Endothelial cell of umbilical vein (primary cell): ENCODE measurements at regions not wholly inside any gene's neighbourhood (a gene's known extent, or its start where the extent isn't known, plus 50 kb on each side); places are given as distances from the start of the nearest gene placed in this dataset.
"Not testable (repeated sequence)": the region's sequence is repeated elsewhere in the genome, so short reads cannot be mapped to it uniquely, and the experiment has no call there.

Source experiments
- BruUV-seq: library from RNA; stranded (reverse); fragments of 400-500 nt; replicated peaks from 2 replicates; lab custom pipeline; 2021; lab: Mats Ljungman, UMichigan
- CTCF ChIA-PET: fragments of 300-600, 350-600 bp; sonication (Branson Sonifier 250); formaldehyde crosslinking; loops from one replicate; lab custom pipeline; 2021; ENCODE audit warnings: antibody characterized with exemption, inconsistent platforms; lab: Charles Lee
- POLR2A ChIA-PET: fragments of 300-600, 350-600 bp; sonication (Branson Sonifier 250); formaldehyde crosslinking; loops from one replicate; lab custom pipeline; 2021; ENCODE audit warnings: antibody characterized with exemption, inconsistent platforms; lab: Charles Lee
- DNase-seq: peaks from one replicate; pipeline ENCODE4 v3.0.0-alpha.2; 2011; ENCODE audit warnings: low read depth, low spot score
- FAIRE-seq: peaks from 2 replicates; lab custom pipeline; 2011; peaks lifted over from hg19 to GRCh38; lab: Jason Lieb, UNC
- H2AFZ ChIP-seq: 2 replicates; pipeline ENCODE4 v1.6.0; 2012; ENCODE audit warnings: low read depth, low read length, control low read depth, inconsistent platforms
- H3K27ac ChIP-seq: 2 replicates; pipeline ENCODE4 v1.5.1; 2011; ENCODE audit warnings: low read depth, mild to moderate bottlenecking, control low read depth, low read length, moderate library complexity; ENCODE audit not compliant: insufficient read depth
- H3K27me3 ChIP-seq, 2 experiments: 2 replicates each; pipeline versions ENCODE4 v1.6.0 to v1.6.1; 2011; ENCODE audit warnings: low read length in 2 of 2, mixed read lengths in 1 of 2; ENCODE audit not compliant: control insufficient read depth in 2 of 2, insufficient read depth in 2 of 2
- H3K36me3 ChIP-seq, 2 experiments: 2 replicates in 1 of 2; 3 replicates in 1 of 2; pipeline ENCODE4 v1.5.1; 2011; ENCODE audit warnings: low read length in 2 of 2, mild to moderate bottlenecking in 1 of 2, moderate library complexity in 1 of 2; ENCODE audit not compliant: control insufficient read depth in 2 of 2, insufficient read depth in 2 of 2; ENCODE audit errors: extremely low read depth in 1 of 2
- H3K4me1 ChIP-seq: 3 replicates; pipeline ENCODE4 v1.5.1; 2011; ENCODE audit warnings: mild to moderate bottlenecking, low read length; ENCODE audit not compliant: control insufficient read depth, insufficient read depth; ENCODE audit errors: extremely low read depth
- H3K4me2 ChIP-seq: 2 replicates; pipeline ENCODE4 v1.6.1; 2011; ENCODE audit warnings: low read length, control low read depth, mixed read lengths; ENCODE audit not compliant: insufficient read depth
- H3K4me3 ChIP-seq, 3 experiments: fragments of 200-600 bp in 1 of 3; sonication (generic), shearing (Covaris generic) in 1 of 3; replicated peaks in 1 of 3; 2 replicates each; pipeline ENCODE4 v1.5.1; 2011 to 2016; ENCODE audit warnings: control low read depth in 3 of 3, low read length in 3 of 3, mild to moderate bottlenecking in 2 of 3, inconsistent platforms in 1 of 3, low read depth in 1 of 3, moderate library complexity in 1 of 3; ENCODE audit not compliant: insufficient read depth in 1 of 3
- H3K79me2 ChIP-seq: 2 replicates; pipeline ENCODE4 v1.6.0; 2012; ENCODE audit warnings: low read length, inconsistent platforms; ENCODE audit not compliant: control insufficient read depth, insufficient read depth
- H3K9ac ChIP-seq: replicated peaks from 2 replicates; pipeline ENCODE3; 2011; ENCODE audit warnings: low read length, control low read depth; ENCODE audit not compliant: insufficient read depth; ENCODE audit errors: extremely low read depth
- H3K9me1 ChIP-seq: replicated peaks from 3 replicates; pipeline ENCODE4 v1.6.0; 2011; ENCODE audit warnings: mild to moderate bottlenecking, low read length; ENCODE audit not compliant: control insufficient read depth, insufficient read depth; ENCODE audit errors: extremely low read depth
- H3K9me3 ChIP-seq: replicated peaks from 2 replicates; pipeline ENCODE4 v1.5.1; 2012; ENCODE audit warnings: low read length, inconsistent platforms; ENCODE audit not compliant: control insufficient read depth, insufficient read depth
- H4K20me1 ChIP-seq: replicated peaks from 2 replicates; pipeline ENCODE3; 2011; ENCODE audit warnings: mild to moderate bottlenecking, low read length; ENCODE audit not compliant: control insufficient read depth, insufficient read depth; ENCODE audit errors: extremely low read depth
- EZH2 ChIP-seq: IDR thresholded peaks from 2 replicates; pipeline ENCODE4 v1.6.1; 2012; ENCODE audit warnings: borderline replicate concordance, low read depth, mild to moderate bottlenecking, moderate library complexity, low read length, inconsistent platforms; ENCODE audit not compliant: severe bottlenecking
- FOS ChIP-seq: IDR thresholded peaks from 2 replicates; pipeline ENCODE4 v1.6.1; 2011; ENCODE audit warnings: mild to moderate bottlenecking, low read length, moderate library complexity, borderline replicate concordance; ENCODE audit not compliant: insufficient read depth
- GATA2 ChIP-seq: IDR thresholded peaks from 2 replicates; pipeline ENCODE4 v1.7.0; 2011; ENCODE audit warnings: low read depth, mild to moderate bottlenecking, moderate library complexity, mixed read lengths, low read length; ENCODE audit not compliant: insufficient read length, insufficient read depth
- JUN ChIP-seq: IDR thresholded peaks from 2 replicates; pipeline ENCODE4 v1.6.1; 2011; ENCODE audit warnings: borderline replicate concordance, low read depth; ENCODE audit not compliant: insufficient read length, insufficient read depth
- MAX ChIP-seq: IDR thresholded peaks from 2 replicates; pipeline ENCODE4 v1.6.1; 2011; ENCODE audit not compliant: insufficient read depth, insufficient read length
- MYC ChIP-seq: IDR thresholded peaks from one replicate; pipeline ENCODE4 v1.6.1; 2011; ENCODE audit warnings: mild to moderate bottlenecking, low read depth, low read length
- POLR2A ChIP-seq: IDR thresholded peaks from 2 replicates; pipeline ENCODE4 v1.6.1; 2012; ENCODE audit warnings: low read depth, mild to moderate bottlenecking, control low read depth, low read length
- POLR2AphosphoS5 ChIP-seq: IDR thresholded peaks from 2 replicates; pipeline ENCODE4 v1.6.1; 2012; ENCODE audit warnings: low read depth, mild to moderate bottlenecking, control low read depth, low read length, moderate library complexity; ENCODE audit not compliant: insufficient read depth
- dilution Hi-C: fragments of 300-500 bp; cut with MboI; formaldehyde crosslinking; loops from one replicate; pipeline ENCODE4 v1.15.0; 2019; ENCODE audit warnings: low sequenced_read_pairs; ENCODE audit not compliant: extremely low pct_ligation_motif_present
- intact Hi-C: fragments of 100-400 bp; cut with micrococcal nuclease; formaldehyde crosslinking; loops from one replicate; pipeline ENCODE4 v1.10.0; 2022
- TF ChIP-seq, protein P1 (sequence below), 2 donors: IDR thresholded peaks; 1 replicate in 1 of 2; 2 replicates in 1 of 2; pipeline ENCODE4 v1.5.1; 2011; ENCODE audit warnings: low read length in 2 of 2, mild to moderate bottlenecking in 2 of 2, moderate library complexity in 2 of 2, control low read depth in 1 of 2, inconsistent platforms in 1 of 2, low read depth in 1 of 2; ENCODE audit not compliant: insufficient read depth in 1 of 2; ENCODE audit errors: extremely low read depth in 1 of 2

DNA sequence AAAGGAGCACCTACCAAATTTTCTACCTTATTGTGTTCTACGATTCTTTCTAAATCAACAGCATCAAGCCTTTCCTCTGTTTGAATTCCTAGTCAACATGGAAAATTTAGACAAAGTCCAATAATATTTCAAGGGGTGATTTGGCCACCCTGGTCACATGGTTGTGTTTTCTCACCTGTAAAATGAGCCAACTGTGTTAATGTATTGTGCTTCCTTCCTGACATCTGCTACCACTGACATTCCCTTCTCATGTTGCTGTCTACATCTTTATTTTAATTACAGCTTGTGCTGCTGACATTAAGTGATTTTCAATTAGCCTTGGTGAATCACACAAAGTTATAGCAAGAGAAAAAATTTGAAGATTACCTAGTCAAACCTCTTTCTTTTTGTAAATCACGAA, 83.0 kb upstream of the NPSR1 start:
- Histone ChIP-seq H3K27me3 (no peaks in the 10 kb centered on the region), H3K9me3 (no peaks in the 10 kb centered on the region), H3K9ac (no peak overlapping the region), H3K27ac (no peak overlapping the region), H3K79me2 (no peaks in the 10 kb centered on the region), H3K9me1 (no peaks in the 10 kb centered on the region), H3K4me1 (no peaks in the 10 kb centered on the region), H3K4me3 (no peak overlapping the region), H3K4me2 (no peak overlapping the region), H4K20me1 (no peaks in the 10 kb centered on the region), H3K36me3 (no peaks in the 10 kb centered on the region), H2AFZ (no peak overlapping the region)
- FAIRE-seq (no peak), DNase-seq (no peak)
- TF ChIP-seq GATA2, result no peak
- no peak for TF ChIP-seq POLR2AphosphoS5
- TF ChIP-seq MYC, result no peak
- no peak for TF ChIP-seq FOS
- no peak for TF ChIP-seq JUN
- no peak for TF ChIP-seq EZH2
- TF ChIP-seq MAX, result no peak
- TF ChIP-seq, protein P1, sequence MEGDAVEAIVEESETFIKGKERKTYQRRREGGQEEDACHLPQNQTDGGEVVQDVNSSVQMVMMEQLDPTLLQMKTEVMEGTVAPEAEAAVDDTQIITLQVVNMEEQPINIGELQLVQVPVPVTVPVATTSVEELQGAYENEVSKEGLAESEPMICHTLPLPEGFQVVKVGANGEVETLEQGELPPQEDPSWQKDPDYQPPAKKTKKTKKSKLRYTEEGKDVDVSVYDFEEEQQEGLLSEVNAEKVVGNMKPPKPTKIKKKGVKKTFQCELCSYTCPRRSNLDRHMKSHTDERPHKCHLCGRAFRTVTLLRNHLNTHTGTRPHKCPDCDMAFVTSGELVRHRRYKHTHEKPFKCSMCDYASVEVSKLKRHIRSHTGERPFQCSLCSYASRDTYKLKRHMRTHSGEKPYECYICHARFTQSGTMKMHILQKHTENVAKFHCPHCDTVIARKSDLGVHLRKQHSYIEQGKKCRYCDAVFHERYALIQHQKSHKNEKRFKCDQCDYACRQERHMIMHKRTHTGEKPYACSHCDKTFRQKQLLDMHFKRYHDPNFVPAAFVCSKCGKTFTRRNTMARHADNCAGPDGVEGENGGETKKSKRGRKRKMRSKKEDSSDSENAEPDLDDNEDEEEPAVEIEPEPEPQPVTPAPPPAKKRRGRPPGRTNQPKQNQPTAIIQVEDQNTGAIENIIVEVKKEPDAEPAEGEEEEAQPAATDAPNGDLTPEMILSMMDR (IDR thresholded peaks at IDR 0.05; ENCODE audit: extremely low read depth in 1 of 2, insufficient read depth in 1 of 2, low read depth in 1 of 2, low read length in 2 of 2), result no peak
- no peak for TF ChIP-seq POLR2A
- dilution Hi-C loops (no loop called here), intact Hi-C loops (no loop called here)
- CTCF ChIA-PET, result no interaction called here
- POLR2A ChIA-PET, result no interaction called here
- no TSS peak for BruUV-seq

DNA sequence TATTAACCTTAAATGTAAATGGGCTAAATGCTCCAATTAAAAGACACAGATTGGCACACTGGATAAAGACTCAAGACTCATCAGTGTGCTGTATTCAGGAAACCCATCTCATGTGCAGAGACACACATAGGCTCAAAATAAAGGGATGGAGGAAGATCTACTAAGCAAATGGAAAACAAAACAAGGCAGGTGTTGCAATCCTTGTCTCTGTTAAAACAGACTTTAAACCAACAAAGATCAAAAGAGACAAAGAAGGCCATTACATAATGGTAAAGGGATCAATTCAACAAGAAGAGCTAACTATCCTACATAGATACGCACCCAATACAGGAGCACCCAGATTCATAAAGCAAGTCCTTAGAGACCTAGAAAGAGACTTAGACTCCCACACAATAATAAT, 80.1 kb upstream of the NPSR1 start:
- H3K36me3 ChIP-seq, H3K4me1 ChIP-seq, H3K27me3 ChIP-seq, H3K9me3 ChIP-seq, intact Hi-C loops, dilution Hi-C loops, H3K79me2 ChIP-seq, H4K20me1 ChIP-seq, FAIRE-seq, DNase-seq, H3K27ac ChIP-seq, BruUV-seq, H3K9me1 ChIP-seq, H3K4me3 ChIP-seq, POLR2A ChIA-PET, CTCF ChIA-PET, H3K9ac ChIP-seq, H3K4me2 ChIP-seq, H2AFZ ChIP-seq: not testable (repeated sequence)

- H3K9me3 ChIP-seq, POLR2A ChIA-PET, H3K27ac ChIP-seq, H4K20me1 ChIP-seq, FAIRE-seq, H3K4me1 ChIP-seq, BruUV-seq, H3K27me3 ChIP-seq, H3K79me2 ChIP-seq, H3K4me3 ChIP-seq, H3K9me1 ChIP-seq, DNase-seq, intact Hi-C loops, H3K4me2 ChIP-seq, CTCF ChIA-PET, dilution Hi-C loops, H3K36me3 ChIP-seq, H3K9ac ChIP-seq, H2AFZ ChIP-seq: not testable (repeated sequence)
These were observed 76.3 kb upstream of the NPSR1 start for GRCh38 chr7:34581698-34582097.
